ENCODE measurements at regions not wholly inside any gene's neighbourhood (a gene's known extent, or its start where the extent isn't known, plus 50 kb on each side); places are given as distances from the start of the nearest gene placed in this dataset.

DNA sequence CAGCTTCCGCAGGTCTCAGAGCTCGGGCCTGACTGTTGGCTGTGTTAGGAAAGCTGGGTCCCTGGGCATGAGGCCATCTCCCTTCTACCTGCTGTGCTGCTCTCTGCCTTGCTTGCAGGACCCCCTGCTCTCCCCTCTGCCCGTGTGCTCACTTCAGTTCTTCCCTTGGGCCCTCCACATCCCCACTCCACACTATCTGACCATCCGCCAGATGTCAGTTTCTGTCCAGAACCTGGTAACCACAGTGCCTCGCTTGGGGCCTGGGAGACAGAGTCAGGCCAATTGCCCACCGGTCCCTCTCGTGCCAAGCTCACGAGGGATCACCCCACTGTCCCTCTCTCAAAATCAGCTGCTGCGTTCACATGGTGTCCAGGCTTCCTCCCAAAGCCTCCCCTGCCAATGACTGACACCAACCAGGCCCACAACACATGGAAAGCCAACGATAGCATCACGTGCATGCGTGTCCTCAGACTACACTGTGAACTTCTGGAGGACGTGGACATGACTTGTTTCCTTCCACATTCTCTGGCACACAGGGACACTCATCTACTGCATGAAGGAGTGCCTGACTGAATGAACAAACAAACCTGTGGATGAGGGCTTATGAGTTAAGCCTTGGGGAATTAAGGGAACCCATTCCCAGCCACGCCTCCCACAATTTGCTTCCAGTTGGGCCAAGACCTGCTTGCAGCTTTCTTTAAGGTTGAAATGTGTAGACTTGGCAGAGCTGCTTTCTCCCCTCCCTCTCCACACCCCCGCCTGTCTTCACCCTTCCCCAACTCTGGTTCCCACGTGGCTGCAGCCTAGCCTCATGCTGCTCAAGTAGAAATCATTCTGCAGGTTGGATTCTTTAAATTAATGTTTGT lies 72.5 kb upstream of the ZNF423 start:
- no peak overlapping the region for H3K4me3 ChIP-seq (ENCODE audit: low read length)
- TF ChIP-seq, protein P1, sequence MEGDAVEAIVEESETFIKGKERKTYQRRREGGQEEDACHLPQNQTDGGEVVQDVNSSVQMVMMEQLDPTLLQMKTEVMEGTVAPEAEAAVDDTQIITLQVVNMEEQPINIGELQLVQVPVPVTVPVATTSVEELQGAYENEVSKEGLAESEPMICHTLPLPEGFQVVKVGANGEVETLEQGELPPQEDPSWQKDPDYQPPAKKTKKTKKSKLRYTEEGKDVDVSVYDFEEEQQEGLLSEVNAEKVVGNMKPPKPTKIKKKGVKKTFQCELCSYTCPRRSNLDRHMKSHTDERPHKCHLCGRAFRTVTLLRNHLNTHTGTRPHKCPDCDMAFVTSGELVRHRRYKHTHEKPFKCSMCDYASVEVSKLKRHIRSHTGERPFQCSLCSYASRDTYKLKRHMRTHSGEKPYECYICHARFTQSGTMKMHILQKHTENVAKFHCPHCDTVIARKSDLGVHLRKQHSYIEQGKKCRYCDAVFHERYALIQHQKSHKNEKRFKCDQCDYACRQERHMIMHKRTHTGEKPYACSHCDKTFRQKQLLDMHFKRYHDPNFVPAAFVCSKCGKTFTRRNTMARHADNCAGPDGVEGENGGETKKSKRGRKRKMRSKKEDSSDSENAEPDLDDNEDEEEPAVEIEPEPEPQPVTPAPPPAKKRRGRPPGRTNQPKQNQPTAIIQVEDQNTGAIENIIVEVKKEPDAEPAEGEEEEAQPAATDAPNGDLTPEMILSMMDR (conservative IDR thresholded peaks at IDR 0.05; ENCODE audit: low read depth, low read length), result no peak
- DNase-seq (ENCODE audit: low read depth), result no peak

DNA sequence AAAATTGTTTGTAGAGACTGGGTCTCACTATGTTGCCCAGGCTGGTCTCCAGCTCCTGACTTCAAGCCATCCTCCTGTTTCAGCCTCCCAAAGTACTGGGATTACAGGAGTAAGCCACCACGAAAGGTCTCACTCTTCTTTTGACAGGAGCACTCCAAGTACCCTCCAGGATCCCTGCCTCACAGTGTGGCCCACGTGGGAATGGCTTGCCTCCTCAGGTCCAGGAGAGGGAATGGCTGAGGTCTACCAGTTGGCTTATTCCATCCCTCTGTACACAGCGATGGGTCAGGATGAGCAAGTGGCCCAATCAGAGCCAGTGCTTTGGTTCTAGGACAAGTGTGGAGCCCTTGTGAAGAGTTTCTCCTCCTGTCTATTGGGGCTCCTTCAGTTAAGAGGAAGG lies 73.7 kb upstream of the ZNF423 start:
- DNase-seq (ENCODE audit: low read depth), result no peak
- no peak overlapping the region for H3K4me3 ChIP-seq (ENCODE audit: low read length)
- TF ChIP-seq, protein P1 (conservative IDR thresholded peaks at IDR 0.05; ENCODE audit: low read depth, low read length), result no peak

DNA sequence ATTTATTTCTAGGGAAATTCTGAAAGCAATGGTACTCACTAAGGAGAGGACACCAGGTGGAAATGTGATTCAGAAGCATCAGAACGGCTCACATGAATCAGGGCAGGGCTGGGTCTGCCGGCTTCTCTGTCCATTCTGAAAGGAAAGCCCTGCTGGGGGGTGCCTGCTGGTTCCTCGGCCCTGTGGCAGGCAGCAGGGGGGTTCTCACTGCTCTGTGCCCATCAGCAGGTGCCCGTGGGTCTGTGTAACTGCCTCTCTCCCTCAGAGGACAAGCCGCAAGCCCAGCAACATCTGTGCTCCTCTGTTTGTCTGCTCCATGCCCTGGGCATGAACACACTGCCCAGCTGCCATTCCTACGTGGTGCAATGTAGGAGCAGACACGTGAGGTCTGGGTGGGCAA lies 74.9 kb upstream of the ZNF423 start:
- no peak overlapping the region for H3K4me3 ChIP-seq (ENCODE audit: low read length)
- TF ChIP-seq, protein P1 (conservative IDR thresholded peaks at IDR 0.05; ENCODE audit: low read depth, low read length), result no peak

DNA sequence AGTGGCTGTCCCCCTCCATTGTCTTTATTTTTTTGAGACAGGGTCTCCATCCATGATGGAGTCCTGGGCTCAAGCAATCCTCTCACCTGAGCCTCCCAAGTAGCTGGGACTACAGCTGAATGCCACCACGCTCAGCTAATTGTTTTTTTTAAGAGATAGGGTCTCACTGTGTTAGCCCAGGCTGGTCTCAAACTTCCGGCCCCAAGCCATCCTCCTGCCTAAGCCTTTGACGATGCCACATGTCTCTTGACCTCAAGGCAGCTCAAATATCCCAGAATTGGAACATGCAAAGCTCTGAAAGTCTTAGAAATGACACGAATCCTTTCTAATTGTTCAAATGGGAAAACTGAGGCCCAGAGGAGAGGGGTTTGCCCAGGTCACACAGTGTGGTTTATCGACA lies 75.4 kb upstream of the ZNF423 start:
- no peak overlapping the region for H3K4me3 ChIP-seq (ENCODE audit: low read length)
- DNase-seq (ENCODE audit: low read depth), result no peak
- TF ChIP-seq, protein P1 (conservative IDR thresholded peaks at IDR 0.05; ENCODE audit: low read depth, low read length), result no peak

More for the DNA sequence above, 74.9 kb upstream of the ZNF423 start:
- DNase-seq (ENCODE audit: low read depth), result no peak

DNA sequence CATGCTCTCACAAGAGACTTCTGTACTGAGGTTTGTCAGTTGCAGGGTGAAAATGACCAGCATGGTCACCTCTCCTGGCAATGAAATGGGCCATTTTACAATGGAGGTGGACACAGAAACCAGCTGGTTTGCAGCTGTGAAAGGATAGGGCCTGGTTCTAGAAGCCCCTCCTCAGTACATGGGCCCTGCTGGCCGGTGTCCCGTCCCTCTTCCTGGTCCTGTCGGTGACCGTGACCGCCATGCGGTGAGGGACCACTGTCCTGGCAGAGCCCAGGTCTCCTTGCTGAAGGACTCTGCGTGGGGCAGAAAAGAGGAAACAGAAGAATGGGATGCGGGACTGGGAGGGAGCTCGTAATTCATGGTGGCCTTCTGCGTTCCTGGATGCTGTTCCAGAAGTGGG lies 76.0 kb upstream of the ZNF423 start:
- no peak for DNase-seq (ENCODE audit: low read depth)
- TF ChIP-seq, protein P1 (conservative IDR thresholded peaks at IDR 0.05; ENCODE audit: low read depth, low read length), result no peak
- H3K4me3 ChIP-seq (ENCODE audit: low read length), result no peak overlapping the region

DNA sequence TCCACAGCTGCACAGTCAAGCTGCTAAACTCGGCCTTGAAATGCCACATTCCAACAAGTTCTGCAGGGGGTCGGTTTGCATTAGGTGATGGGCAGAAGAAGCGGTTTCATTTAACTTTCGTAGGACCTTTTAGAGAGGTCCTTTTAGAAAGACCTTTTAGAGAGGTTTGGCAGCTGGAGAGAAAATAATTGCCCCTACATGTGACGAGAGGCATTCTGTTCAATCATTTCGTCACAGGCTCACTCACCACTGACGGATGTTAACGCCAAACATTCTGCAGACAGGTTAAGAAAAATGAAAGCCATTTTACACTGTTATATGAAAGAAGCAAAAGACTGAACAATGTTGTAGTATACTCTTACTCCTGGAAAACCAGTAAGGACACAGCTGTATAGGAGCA lies 76.5 kb upstream of the ZNF423 start:
- TF ChIP-seq, protein P1 (conservative IDR thresholded peaks at IDR 0.05; ENCODE audit: low read depth, low read length), result no peak
- no peak for DNase-seq (ENCODE audit: low read depth)
- H3K4me3 ChIP-seq (ENCODE audit: low read length), result no peak overlapping the region

DNA sequence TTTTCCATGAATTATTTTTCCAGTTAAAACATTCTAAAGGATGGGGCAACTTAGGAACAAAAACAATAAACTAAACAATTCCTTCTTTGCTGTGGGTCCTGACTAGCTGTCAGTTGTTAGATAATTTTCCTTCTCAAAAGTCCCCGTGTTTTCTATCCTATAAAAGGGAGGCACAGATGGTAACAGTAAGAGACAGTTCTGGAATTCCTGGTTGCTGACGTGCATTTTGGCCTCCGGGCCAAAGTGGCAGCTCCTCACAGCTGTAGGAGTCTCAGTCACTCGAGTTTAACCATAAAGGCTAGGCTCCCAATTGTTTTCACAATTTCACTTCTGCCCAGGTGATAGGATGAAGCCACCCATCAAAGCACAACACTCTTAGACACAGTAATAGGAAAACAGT lies 77.0 kb upstream of the ZNF423 start:
- no peak overlapping the region for H3K4me3 ChIP-seq (ENCODE audit: low read length)
- no peak for DNase-seq (ENCODE audit: low read depth)
- TF ChIP-seq, protein P1 (conservative IDR thresholded peaks at IDR 0.05; ENCODE audit: low read depth, low read length), result no peak

Measured in retinal pigment epithelial cell (primary cell).